CD1c-positive myeloid dendritic cell (primary cell): ENCODE measurements at regions not wholly inside any gene's neighbourhood (a gene's known extent, or its start where the extent isn't known, plus 50 kb on each side); places are given as distances from the start of the nearest gene placed in this dataset.

Experiments used
- DNase-seq: peaks from one replicate; pipeline ENCODE4 v3.0.0-alpha.2; 2016; ENCODE audit errors: extremely low spot score

- no peak for DNase-seq
These were observed 289.1 kb upstream of the PHF14 start for GRCh38 chr7:10684606-10685005.

- no peak for DNase-seq
These were observed 288.6 kb upstream of the PHF14 start for GRCh38 chr7:10685040-10685439.

- DNase-seq: no peak
These were observed 285.1 kb upstream of the PHF14 start for GRCh38 chr7:10688544-10688943.

GRCh38 chr7:10696064-10696463 lies 277.6 kb upstream of the PHF14 start:
- DNase-seq: no peak

- no peak for DNase-seq
These were observed 270.6 kb upstream of the PHF14 start for GRCh38 chr7:10703059-10703458.

GRCh38 chr7:10703981-10704380 lies 269.7 kb upstream of the PHF14 start:
- no peak for DNase-seq

GRCh38 chr7:10704653-10705052 lies 269.0 kb upstream of the PHF14 start:
- no peak for DNase-seq

- DNase-seq: no peak
These were observed 266.7 kb upstream of the PHF14 start for GRCh38 chr7:10706875-10707493.

GRCh38 chr7:10707519-10707918 lies 266.2 kb upstream of the PHF14 start:
- DNase-seq: no peak

GRCh38 chr7:10708447-10708846 lies 265.2 kb upstream of the PHF14 start:
- peak; percentile 5 for DNase-seq

GRCh38 chr7:10718768-10719167 lies 254.9 kb upstream of the PHF14 start:
- no peak for DNase-seq

GRCh38 chr7:10720042-10720441 lies 253.6 kb upstream of the PHF14 start:
- no peak for DNase-seq

- DNase-seq: no peak
These were observed 252.4 kb upstream of the PHF14 start for GRCh38 chr7:10721289-10721688.

- DNase-seq: no peak
These were observed 249.8 kb upstream of the PHF14 start for GRCh38 chr7:10723832-10724231.

GRCh38 chr7:10724449-10724848 lies 249.2 kb upstream of the PHF14 start:
- DNase-seq: no peak

GRCh38 chr7:10727636-10728035 lies 246.0 kb upstream of the PHF14 start:
- DNase-seq: no peak

GRCh38 chr7:10731253-10731773 lies 242.4 kb upstream of the PHF14 start:
- DNase-seq: no peak

GRCh38 chr7:10733747-10734146 lies 239.9 kb upstream of the PHF14 start:
- DNase-seq: no peak

- DNase-seq: no peak
These were observed 239.1 kb upstream of the PHF14 start for GRCh38 chr7:10734595-10734994.

GRCh38 chr7:10739401-10739800 lies 234.3 kb upstream of the PHF14 start:
- no peak for DNase-seq

GRCh38 chr7:10740805-10741204 lies 232.9 kb upstream of the PHF14 start:
- no peak for DNase-seq

- DNase-seq: no peak
These were observed 216.7 kb upstream of the PHF14 start for GRCh38 chr7:10756981-10757380.

GRCh38 chr7:10759120-10759519 lies 214.6 kb upstream of the PHF14 start:
- no peak for DNase-seq

GRCh38 chr7:10767771-10768170 lies 205.9 kb upstream of the PHF14 start:
- DNase-seq: no peak
